Cerebellar cortex (tissue), 1 donor: ENCODE measurements at regions not wholly inside any gene's neighbourhood (a gene's known extent, or its start where the extent isn't known, plus 50 kb on each side); places are given as distances from the start of the nearest gene placed in this dataset.
A peak's percentile ranks its signal among the peaks of the same experiment; 100 is the strongest.

Source experiments
- DNase-seq: peaks from one replicate; pipeline ENCODE4 v3.0.0-alpha.2; 2015; ENCODE audit warnings: low spot score

DNA sequence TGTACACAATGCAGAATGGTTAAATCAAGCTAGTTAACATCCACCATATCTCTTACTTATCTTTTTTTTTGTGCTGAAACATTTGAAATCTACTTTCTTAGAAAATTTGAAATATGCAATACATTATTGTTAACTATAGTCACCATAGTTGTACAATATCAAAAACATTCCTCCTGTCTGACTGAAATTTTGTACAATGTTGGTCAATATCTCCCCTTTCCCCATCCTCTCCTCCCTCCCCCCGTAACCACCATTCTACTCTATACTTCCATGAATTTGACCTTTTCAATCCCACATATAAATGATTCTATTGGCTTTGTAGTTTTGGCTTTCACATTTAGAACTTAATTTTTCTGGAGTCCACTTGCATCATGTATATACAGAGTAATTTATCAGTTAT is 63.5 kb upstream of the DCD start:
- DNase-seq = no peak

GRCh38 chr12:54708826-54709225 is 60.7 kb upstream of the DCD start:
- DNase-seq = no peak

- DNase-seq = no peak
These were observed 56.0 kb upstream of the DCD start for GRCh38 chr12:54704202-54704601.

- peak; percentile 72 for DNase-seq
These were observed 53.9 kb upstream of the DCD start for GRCh38 chr12:54701940-54702592.

DNA sequence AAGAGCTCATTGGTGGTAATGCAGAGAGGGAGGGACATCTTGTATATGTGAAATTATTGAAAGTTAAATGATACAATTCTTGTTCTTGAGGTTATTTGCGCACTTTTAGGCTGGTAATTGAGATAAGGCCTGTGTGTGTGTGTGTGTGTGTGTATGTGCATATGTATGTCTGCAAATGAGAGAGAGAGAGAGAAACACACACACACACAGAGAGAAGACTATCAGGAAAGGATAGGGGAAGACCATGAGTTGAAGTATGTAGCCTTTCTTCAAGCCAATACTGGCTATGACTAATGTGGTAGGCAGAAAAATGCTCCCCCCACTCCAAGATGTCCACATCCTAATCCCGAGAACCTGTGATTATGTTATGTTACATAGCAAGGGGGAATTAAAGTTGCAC is 52.7 kb upstream of the DCD start:
- DNase-seq = no peak

DNA sequence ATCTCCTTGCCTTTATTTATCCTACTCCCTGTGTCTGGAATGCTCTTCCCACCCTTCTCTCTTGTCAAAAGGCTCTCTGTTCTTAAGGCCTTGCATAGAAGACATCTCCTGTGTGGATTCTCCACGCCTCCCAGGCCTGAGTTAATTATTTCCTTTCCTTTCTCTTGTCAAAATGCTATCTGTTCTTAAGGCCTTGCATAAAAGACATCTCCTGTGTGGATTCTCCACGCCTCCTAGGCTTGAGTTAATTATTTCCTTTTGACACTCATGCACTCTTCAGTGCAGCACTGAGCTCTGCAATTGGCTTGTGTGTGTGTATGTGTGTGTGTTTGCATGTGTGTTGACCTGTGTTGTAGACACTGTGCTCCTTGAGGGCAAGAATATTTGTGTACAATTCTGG is 52.1 kb upstream of the DCD start:
- DNase-seq = no peak
